Activated CD4-positive, alpha-beta memory T cell treated with anti-CD3 and anti-CD28 coated beads for 36 hours (primary cell): ENCODE measurements at regions not wholly inside any gene's neighbourhood (a gene's known extent, or its start where the extent isn't known, plus 50 kb on each side); places are given as distances from the start of the nearest gene placed in this dataset.
"Not testable (repeated sequence)": the region's sequence is repeated elsewhere in the genome, so short reads cannot be mapped to it uniquely, and the experiment has no call there.

ENCODE experiments used
- CTCF ChIA-PET: fragments of 350-600 bp; sonication (Branson Sonifier 250); formaldehyde crosslinking; loops from one replicate; lab custom pipeline; 2021; ENCODE audit warnings: antibody characterized with exemption, inconsistent platforms; lab: Charles Lee
- POLR2A ChIA-PET: fragments of 350-600 bp; sonication (Branson Sonifier 250); formaldehyde crosslinking; loops from one replicate; lab custom pipeline; 2021; ENCODE audit warnings: antibody characterized with exemption; lab: Charles Lee
- DNase-seq: peaks from one replicate; pipeline ENCODE4 v3.0.0-alpha.2; 2020
- H3K27ac Mint-ChIP-seq: one replicate; pipeline ENCODE4 v1.8.0; 2021; ENCODE audit warnings: mixed read lengths
- H3K27me3 Mint-ChIP-seq: one replicate; pipeline ENCODE4 v1.8.0; 2021; ENCODE audit warnings: mixed read lengths
- H3K36me3 Mint-ChIP-seq: one replicate; pipeline ENCODE4 v1.8.0; 2021; ENCODE audit warnings: mixed read lengths
- H3K4me1 Mint-ChIP-seq: one replicate; pipeline ENCODE4 v1.8.0; 2021; ENCODE audit warnings: low read depth, mixed read lengths
- H3K4me3 Mint-ChIP-seq: one replicate; pipeline ENCODE4 v1.8.0; 2021; ENCODE audit warnings: mild to moderate bottlenecking, mixed read lengths
- H3K9me3 Mint-ChIP-seq: one replicate; pipeline ENCODE4 v1.8.0; 2021; ENCODE audit warnings: mixed read lengths
- intact Hi-C: fragments of 100-400 bp; cut with micrococcal nuclease; formaldehyde crosslinking; loops from one replicate; pipeline ENCODE4 v1.15.1; 2023

GRCh38 chr10:107542016-107542415 is 377.5 kb upstream of the SORCS1 start:
- intact Hi-C loops: no loop called here
- H3K27me3 Mint-ChIP-seq: no peaks in the 10 kb centered on the region
- no peak overlapping the region for H3K27ac Mint-ChIP-seq
- H3K36me3 Mint-ChIP-seq: no peaks in the 10 kb centered on the region
- no peaks in the 10 kb centered on the region for H3K4me1 Mint-ChIP-seq
- CTCF ChIA-PET: no interaction called here
- no peak overlapping the region for H3K4me3 Mint-ChIP-seq
- POLR2A ChIA-PET: no interaction called here
- peaks cover 23% of the 10 kb centered on the region for H3K9me3 Mint-ChIP-seq
- DNase-seq: no peak

DNA sequence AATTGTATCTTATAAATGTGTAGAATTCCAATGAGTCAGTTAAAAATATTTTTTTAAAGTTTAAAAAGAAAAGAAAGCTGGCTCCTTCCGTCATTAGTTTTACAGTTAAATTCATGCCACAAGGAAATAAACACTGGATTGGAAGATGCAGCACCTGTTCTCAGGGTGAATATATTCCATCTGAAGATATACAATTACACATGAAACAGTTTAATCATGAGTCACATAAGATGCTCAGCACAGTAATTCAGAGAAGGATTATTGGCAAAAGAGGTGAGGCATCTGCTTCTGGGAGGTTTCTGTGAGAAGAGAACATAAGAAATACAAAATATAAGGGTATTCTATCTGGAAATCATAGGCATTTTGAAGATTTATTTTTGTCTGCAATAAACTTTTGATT is 376.5 kb upstream of the SORCS1 start:
- DNase-seq: no peak
- no peaks in the 10 kb centered on the region for H3K27me3 Mint-ChIP-seq
- no peaks in the 10 kb centered on the region for H3K4me1 Mint-ChIP-seq
- no peak overlapping the region for H3K4me3 Mint-ChIP-seq
- peaks cover 16% of the 10 kb centered on the region for H3K9me3 Mint-ChIP-seq
- no peaks in the 10 kb centered on the region for H3K36me3 Mint-ChIP-seq
- intact Hi-C loops: no loop called here
- H3K27ac Mint-ChIP-seq: no peak overlapping the region
- CTCF ChIA-PET: no interaction called here
- POLR2A ChIA-PET: no interaction called here

DNA sequence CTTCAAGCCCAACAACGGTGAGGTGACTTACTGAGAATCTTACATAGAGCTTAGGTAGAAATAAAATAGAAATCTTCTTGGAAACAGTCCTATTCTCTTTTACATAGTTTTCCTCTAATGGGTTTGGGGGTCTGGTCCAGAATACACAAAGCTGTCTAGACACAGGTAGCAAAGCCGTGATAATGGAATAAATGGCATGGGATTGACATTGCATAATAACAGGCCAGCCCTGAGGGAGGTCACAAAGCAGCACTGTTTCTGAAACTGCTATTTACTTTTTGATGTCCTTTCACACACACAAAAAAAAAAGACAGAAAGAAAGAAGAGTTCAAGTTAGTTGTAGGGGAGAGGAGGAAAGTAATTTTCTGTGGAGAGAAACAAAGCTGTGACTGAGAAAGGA is 364.8 kb upstream of the SORCS1 start:
- H3K36me3 Mint-ChIP-seq: no peaks in the 10 kb centered on the region
- no peaks in the 10 kb centered on the region for H3K4me1 Mint-ChIP-seq
- H3K9me3 Mint-ChIP-seq: peaks cover 12% of the 10 kb centered on the region
- H3K4me3 Mint-ChIP-seq: no peak overlapping the region
- POLR2A ChIA-PET: no interaction called here
- DNase-seq: no peak
- no peak overlapping the region for H3K27ac Mint-ChIP-seq
- intact Hi-C loops: no loop called here
- no peaks in the 10 kb centered on the region for H3K27me3 Mint-ChIP-seq
- CTCF ChIA-PET: no interaction called here

GRCh38 chr10:107520348-107520747 is 355.8 kb upstream of the SORCS1 start:
- H3K27ac Mint-ChIP-seq: no peak overlapping the region
- no peaks in the 10 kb centered on the region for H3K36me3 Mint-ChIP-seq
- no peak for DNase-seq
- ChIA-PET POLR2A (no interaction called here), CTCF (no interaction called here)
- H3K4me3 Mint-ChIP-seq: no peak overlapping the region
- H3K9me3 Mint-ChIP-seq: peaks cover 19% of the 10 kb centered on the region
- no peaks in the 10 kb centered on the region for H3K27me3 Mint-ChIP-seq
- no peaks in the 10 kb centered on the region for H3K4me1 Mint-ChIP-seq
- intact Hi-C loops: no loop called here

- H3K9me3 Mint-ChIP-seq: peaks cover 14% of the 10 kb centered on the region
- intact Hi-C loops: no loop called here
- no peaks in the 10 kb centered on the region for H3K27me3 Mint-ChIP-seq
- H3K27ac Mint-ChIP-seq: no peak overlapping the region
- ChIA-PET POLR2A (no interaction called here), CTCF (no interaction called here)
- H3K4me1 Mint-ChIP-seq: no peaks in the 10 kb centered on the region
- DNase-seq: no peak
- H3K4me3 Mint-ChIP-seq: no peak overlapping the region
- no peaks in the 10 kb centered on the region for H3K36me3 Mint-ChIP-seq
Observed at GRCh38 chr10:107517811-107518210, 353.3 kb upstream of the SORCS1 start.

GRCh38 chr10:107516349-107516748 is 351.8 kb upstream of the SORCS1 start:
- intact Hi-C loops: no loop called here
- Mint-ChIP-seq H3K4me1 (no peaks in the 10 kb centered on the region), H3K9me3 (peaks cover 12% of the 10 kb centered on the region), H3K27me3 (no peaks in the 10 kb centered on the region), H3K4me3 (no peak overlapping the region), H3K36me3 (no peaks in the 10 kb centered on the region), H3K27ac (no peak overlapping the region)
- POLR2A ChIA-PET: no interaction called here
- CTCF ChIA-PET: no interaction called here
- no peak for DNase-seq

- H3K36me3 Mint-ChIP-seq, H3K27me3 Mint-ChIP-seq, intact Hi-C loops, H3K4me1 Mint-ChIP-seq, POLR2A ChIA-PET, DNase-seq, H3K27ac Mint-ChIP-seq, CTCF ChIA-PET, H3K4me3 Mint-ChIP-seq: not testable (repeated sequence)
- H3K9me3 Mint-ChIP-seq: peaks cover 29% of the 10 kb centered on the region
Observed at GRCh38 chr10:107504011-107504410, 339.5 kb upstream of the SORCS1 start.

GRCh38 chr10:107502229-107502985 is 337.9 kb upstream of the SORCS1 start:
- ChIA-PET CTCF (no interaction called here), POLR2A (no interaction called here)
- intact Hi-C loops: no loop called here
- Mint-ChIP-seq H3K9me3 (peaks cover 27% of the 10 kb centered on the region), H3K27ac (no peak overlapping the region), H3K4me3 (no peak overlapping the region), H3K27me3 (no peaks in the 10 kb centered on the region), H3K36me3 (no peaks in the 10 kb centered on the region), H3K4me1 (no peaks in the 10 kb centered on the region)
- no peak for DNase-seq

- Mint-ChIP-seq H3K9me3 (peaks cover 21% of the 10 kb centered on the region), H3K4me1 (no peaks in the 10 kb centered on the region), H3K27ac (no peak overlapping the region), H3K4me3 (no peak overlapping the region), H3K36me3 (no peaks in the 10 kb centered on the region), H3K27me3 (no peaks in the 10 kb centered on the region)
- no peak for DNase-seq
- intact Hi-C loops: no loop called here
- CTCF ChIA-PET: no interaction called here
- POLR2A ChIA-PET: no interaction called here
Observed at GRCh38 chr10:107498983-107499382, 334.5 kb upstream of the SORCS1 start.

GRCh38 chr10:107497024-107497423 is 332.5 kb upstream of the SORCS1 start:
- Mint-ChIP-seq H3K27me3 (no peaks in the 10 kb centered on the region), H3K27ac (no peak overlapping the region), H3K4me3 (no peak overlapping the region), H3K36me3 (no peaks in the 10 kb centered on the region), H3K9me3 (peaks cover 10% of the 10 kb centered on the region), H3K4me1 (no peaks in the 10 kb centered on the region)
- POLR2A ChIA-PET: no interaction called here
- CTCF ChIA-PET: no interaction called here
- intact Hi-C loops: no loop called here
- no peak for DNase-seq

- Mint-ChIP-seq H3K36me3 (no peaks in the 10 kb centered on the region), H3K9me3 (peaks cover 10% of the 10 kb centered on the region), H3K4me3 (no peak overlapping the region), H3K27ac (no peak overlapping the region), H3K4me1 (no peaks in the 10 kb centered on the region), H3K27me3 (no peaks in the 10 kb centered on the region)
- POLR2A ChIA-PET: no interaction called here
- intact Hi-C loops: no loop called here
- DNase-seq: no peak
- CTCF ChIA-PET: no interaction called here
Observed at GRCh38 chr10:107496594-107496993, 332.1 kb upstream of the SORCS1 start.

DNA sequence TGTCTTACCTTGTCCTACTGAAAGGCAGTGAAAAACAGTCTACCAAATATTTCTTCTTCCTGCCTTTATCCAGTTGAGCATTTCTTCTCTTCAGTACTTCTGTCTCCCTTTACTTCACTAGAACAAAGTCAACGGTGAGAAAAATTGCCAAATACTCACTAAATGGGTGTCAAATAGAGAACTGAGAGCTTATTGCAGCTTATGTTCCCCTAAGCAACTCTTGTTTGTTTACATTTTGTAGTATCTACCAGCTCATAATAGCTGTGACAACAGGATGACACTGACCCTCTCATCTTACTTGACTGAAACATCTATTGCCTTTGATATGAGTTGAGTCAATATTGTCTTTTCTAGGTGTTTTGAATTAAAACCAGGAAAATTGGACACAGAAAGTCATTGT is 327.9 kb upstream of the SORCS1 start:
- Mint-ChIP-seq H3K27ac (no peak overlapping the region), H3K36me3 (no peaks in the 10 kb centered on the region), H3K9me3 (peaks cover 12% of the 10 kb centered on the region), H3K4me3 (no peak overlapping the region), H3K4me1 (no peaks in the 10 kb centered on the region), H3K27me3 (no peaks in the 10 kb centered on the region)
- ChIA-PET CTCF (interaction anchor here (0.6 kb wide), 1 partner anchor 1106 kb away, joined by 3 read pairs; no protein-coding TSS in a partner anchor), POLR2A (no interaction called here)
- intact Hi-C loops: no loop called here
- DNase-seq: no peak

- DNase-seq: no peak
- Mint-ChIP-seq H3K9me3 (peaks cover 6% of the 10 kb centered on the region), H3K4me1 (no peaks in the 10 kb centered on the region), H3K27ac (no peak overlapping the region), H3K27me3 (no peaks in the 10 kb centered on the region), H3K36me3 (no peaks in the 10 kb centered on the region), H3K4me3 (no peak overlapping the region)
- intact Hi-C loops: no loop called here
- POLR2A ChIA-PET: no interaction called here
- CTCF ChIA-PET: no interaction called here
Observed at GRCh38 chr10:107490389-107490788, 325.9 kb upstream of the SORCS1 start.
